HepG2 (cell line): ENCODE measurements at regions not wholly inside any gene's neighbourhood (a gene's known extent, or its start where the extent isn't known, plus 50 kb on each side); places are given as distances from the start of the nearest gene placed in this dataset.

Experiments used
- ATAC-seq: fragments of 200-7000 bp; cut with Tn5 transposase; 3 replicates; pipeline ENCODE4 v1.9.1; 2020; ENCODE audit warnings: mild to moderate bottlenecking, moderate library complexity
- BruUV-seq: library from RNA; stranded (reverse); fragments of 400-500 nt; replicated peaks from 2 replicates; lab custom pipeline; 2021; lab: Mats Ljungman, UMichigan
- CTCF ChIA-PET: fragments of 300-600 bp; formaldehyde crosslinking; extraction: SDS; loops from one replicate; lab custom pipeline; 2021; ENCODE audit warnings: low total read pairs, inconsistent platforms, low intra/inter-chr PET ratio; lab: Yijun Ruan, JAX
- POLR2A ChIA-PET: fragments of 350-600 bp; sonication (Branson Sonifier 250); formaldehyde crosslinking; loops from one replicate; lab custom pipeline; 2020; ENCODE audit warnings: antibody characterized with exemption, inconsistent platforms; lab: Yijun Ruan, JAX
- DNase-seq: peaks from one replicate; pipeline ENCODE4 v3.0.0-alpha.2; 2015; ENCODE audit warnings: low spot score
- FAIRE-seq: peaks from 3 replicates; lab custom pipeline; 2011; peaks lifted over from hg19 to GRCh38; lab: Jason Lieb, UNC
- H2AFZ ChIP-seq: one replicate; pipeline ENCODE4 v1.6.1; 2011; ENCODE audit warnings: low read length, inconsistent platforms
- H3K27ac ChIP-seq: fragments of 300-600 bp; 3 replicates; pipeline ENCODE4 v1.8.0; 2011; ENCODE audit warnings: mixed run types, mild to moderate bottlenecking, mixed read lengths, low read length, inconsistent platforms; ENCODE audit not compliant: insufficient read depth; ENCODE audit errors: extremely low read length
- H3K27me3 ChIP-seq, 2 experiments: fragments of 200-600 bp in 1 of 2; 2 replicates in 1 of 2; 3 replicates in 1 of 2; pipeline versions ENCODE4 v1.6.0 to v1.8.0; 2011; ENCODE audit warnings: low read length in 2 of 2, mild to moderate bottlenecking in 2 of 2, moderate library complexity in 2 of 2, inconsistent platforms in 1 of 2; ENCODE audit not compliant: insufficient read depth in 2 of 2, control insufficient read depth in 1 of 2
- H3K36me3 ChIP-seq, 2 experiments: fragments of 200-600 bp in 1 of 2; replicated peaks in 1 of 2; 2 replicates in 1 of 2; 3 replicates in 1 of 2; pipeline versions ENCODE4 v1.5.1 to v1.8.0; 2011; ENCODE audit warnings: low read length in 2 of 2, inconsistent platforms in 1 of 2; ENCODE audit not compliant: insufficient read depth in 2 of 2, control insufficient read depth in 1 of 2
- H3K4me1 ChIP-seq: 2 replicates; pipeline ENCODE4 v1.5.1; 2012; ENCODE audit warnings: low read length, inconsistent platforms; ENCODE audit not compliant: insufficient read depth
- H3K4me2 ChIP-seq: 2 replicates; pipeline ENCODE4 v1.6.0; 2011; ENCODE audit warnings: low read depth, low read length, inconsistent platforms
- H3K4me3 ChIP-seq, 3 experiments: fragments of 200-600 bp in 1 of 3; sonication (generic), shearing (Covaris generic) in 1 of 3; replicated peaks in 1 of 3; 2 replicates each; pipeline ENCODE4 v1.5.1; 2011 to 2016; ENCODE audit warnings: low read length in 3 of 3, inconsistent platforms in 2 of 3, low read depth in 2 of 3, mild to moderate bottlenecking in 2 of 3, control low read depth in 1 of 3, mixed read lengths in 1 of 3; ENCODE audit not compliant: insufficient read depth in 1 of 3
- H3K79me2 ChIP-seq: one replicate; pipeline ENCODE4 v1.6.1; 2011; ENCODE audit warnings: low read length, inconsistent platforms; ENCODE audit not compliant: insufficient read depth
- H3K9ac ChIP-seq: 2 replicates; pipeline ENCODE4 v1.6.0; 2011; ENCODE audit warnings: mild to moderate bottlenecking, low read depth, low read length, inconsistent platforms; ENCODE audit not compliant: insufficient read depth
- H3K9me3 ChIP-seq: 2 replicates; pipeline ENCODE4 v1.5.1; 2012; ENCODE audit warnings: mild to moderate bottlenecking, low read length
- H4K20me1 ChIP-seq: 2 replicates; pipeline ENCODE4 v1.6.0; 2011; ENCODE audit warnings: inconsistent platforms, mild to moderate bottlenecking, low read length, moderate library complexity; ENCODE audit not compliant: insufficient read depth
- HOXA3 ChIP-seq: sonication (generic); formaldehyde crosslinking; IDR thresholded peaks from 2 replicates; pipeline ENCODE4 v1.5.0; 2020; ENCODE audit warnings: missing genetic modification reagents
- POGK ChIP-seq: sonication (generic); formaldehyde crosslinking; conservative IDR thresholded peaks from 2 replicates; pipeline ENCODE4 v1.8.0; 2022; ENCODE audit warnings: mild to moderate bottlenecking, moderate library complexity, missing genetic modification reagents
- SKIL ChIP-seq: sonication (generic); formaldehyde crosslinking; IDR thresholded peaks from 2 replicates; pipeline ENCODE4 v1.8.0; 2022; ENCODE audit warnings: missing genetic modification reagents, mild to moderate bottlenecking, moderate library complexity, borderline replicate concordance
- ZNF382 ChIP-seq: sonication (generic); formaldehyde crosslinking; IDR thresholded peaks from 2 replicates; pipeline ENCODE4 v1.5.0; 2020; ENCODE audit warnings: missing genetic modification reagents, mild to moderate bottlenecking, borderline replicate concordance
- WGBS: methylation state at CpG from one replicate; pipeline ENCODE4 v1.1.6; 2017; ENCODE audit warnings: low lambda C conversion rate; 5-methylcytosine and 5-hydroxymethylcytosine counted together
- in situ Hi-C: cut with HindIII; loops from 2 replicates; pipeline ENCODE4 v1.10.0; 2017; ENCODE audit warnings: low pct_unique_long_range_greater_than_20kb; ENCODE audit not compliant: extremely low pct_ligation_motif_present
- intact Hi-C: fragments of 100-400 bp; cut with micrococcal nuclease; formaldehyde crosslinking; loops from one replicate; pipeline ENCODE4 v1.10.0; 2022; ENCODE audit not compliant: unreplicated experiment
- TF ChIP-seq, protein P1 (sequence below): sonication (generic); formaldehyde crosslinking; IDR thresholded peaks from 2 replicates; pipeline ENCODE4 v1.5.1; 2020; ENCODE audit warnings: missing genetic modification reagents, mild to moderate bottlenecking, borderline replicate concordance
- TF ChIP-seq, protein P2 (sequence below): sonication (generic); formaldehyde crosslinking; IDR thresholded peaks from 2 replicates; pipeline ENCODE4 v1.4.0; 2020; ENCODE audit warnings: low read depth, missing genetic modification reagents

DNA sequence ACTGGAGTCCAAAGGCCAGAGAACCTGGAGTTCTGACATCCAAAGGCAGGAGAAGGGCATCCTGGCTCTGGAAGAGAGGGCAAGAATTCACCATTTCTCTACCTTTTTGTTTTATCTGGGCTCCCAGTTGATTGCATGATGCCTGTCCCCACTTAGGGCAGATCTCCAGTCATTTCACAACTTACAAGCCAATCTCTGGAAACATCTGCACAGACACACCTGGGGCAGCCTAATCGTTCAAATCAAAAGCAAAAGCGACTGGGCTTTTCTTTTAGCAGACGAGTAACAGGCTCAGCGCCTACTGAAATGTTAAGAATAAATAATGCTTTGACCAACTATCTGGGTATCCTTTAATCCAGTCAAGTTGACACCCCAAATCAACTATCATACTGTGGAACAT, 136.0 kb upstream of the NPY2R start (continued):
- no peak for TF ChIP-seq POGK (CRISPR knock-in tag)
- TF ChIP-seq, protein P1, sequence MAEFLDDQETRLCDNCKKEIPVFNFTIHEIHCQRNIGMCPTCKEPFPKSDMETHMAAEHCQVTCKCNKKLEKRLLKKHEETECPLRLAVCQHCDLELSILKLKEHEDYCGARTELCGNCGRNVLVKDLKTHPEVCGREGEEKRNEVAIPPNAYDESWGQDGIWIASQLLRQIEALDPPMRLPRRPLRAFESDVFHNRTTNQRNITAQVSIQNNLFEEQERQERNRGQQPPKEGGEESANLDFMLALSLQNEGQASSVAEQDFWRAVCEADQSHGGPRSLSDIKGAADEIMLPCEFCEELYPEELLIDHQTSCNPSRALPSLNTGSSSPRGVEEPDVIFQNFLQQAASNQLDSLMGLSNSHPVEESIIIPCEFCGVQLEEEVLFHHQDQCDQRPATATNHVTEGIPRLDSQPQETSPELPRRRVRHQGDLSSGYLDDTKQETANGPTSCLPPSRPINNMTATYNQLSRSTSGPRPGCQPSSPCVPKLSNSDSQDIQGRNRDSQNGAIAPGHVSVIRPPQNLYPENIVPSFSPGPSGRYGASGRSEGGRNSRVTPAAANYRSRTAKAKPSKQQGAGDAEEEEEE (CRISPR knock-in tag), result no peak

DNA sequence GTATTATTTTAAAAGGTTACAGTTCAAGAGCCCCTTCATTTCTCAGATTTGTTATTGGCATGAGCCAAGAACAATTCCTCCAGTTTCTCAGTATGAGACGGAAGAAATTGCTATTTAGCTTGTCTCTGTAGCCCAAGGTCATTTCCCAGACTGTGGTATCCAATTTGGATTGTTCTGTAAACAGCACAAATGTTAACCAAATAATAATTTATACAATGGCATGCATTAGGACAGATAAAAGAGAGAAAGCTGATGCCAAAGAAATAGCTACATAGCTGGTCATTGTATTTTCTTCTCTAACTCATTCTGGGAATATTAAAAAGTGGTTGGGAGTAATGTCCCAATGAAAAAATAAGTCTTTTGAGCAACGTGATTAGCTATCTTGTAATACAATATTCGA, 134.6 kb upstream of the NPY2R start:
- Histone ChIP-seq H3K27me3 (no peaks in the 10 kb centered on the region), H3K4me2 (no peak overlapping the region), H3K36me3 (no peaks in the 10 kb centered on the region), H3K9ac (no peak overlapping the region), H3K4me3 (no peak overlapping the region), H2AFZ (no peak overlapping the region), H4K20me1 (no peaks in the 10 kb centered on the region), H3K9me3 (no peaks in the 10 kb centered on the region), H3K79me2 (no peaks in the 10 kb centered on the region), H3K4me1 (no peaks in the 10 kb centered on the region), H3K27ac (no peak overlapping the region)
- no peak for DNase-seq
- no peak for ATAC-seq
- intact Hi-C loops, result no loop called here
- POLR2A ChIA-PET, result no interaction called here
- CTCF ChIA-PET, result no interaction called here
- FAIRE-seq, result no peak
- no TSS peak for BruUV-seq
- WGBS, result 4% methylated on average over 3 of the region's 3 CpGs
- in situ Hi-C loops, result no loop called here
- TF ChIP-seq SKIL (no peak), ZNF382 (CRISPR knock-in tag) (no peak), HOXA3 (CRISPR knock-in tag) (no peak)
- TF ChIP-seq, protein P2, sequence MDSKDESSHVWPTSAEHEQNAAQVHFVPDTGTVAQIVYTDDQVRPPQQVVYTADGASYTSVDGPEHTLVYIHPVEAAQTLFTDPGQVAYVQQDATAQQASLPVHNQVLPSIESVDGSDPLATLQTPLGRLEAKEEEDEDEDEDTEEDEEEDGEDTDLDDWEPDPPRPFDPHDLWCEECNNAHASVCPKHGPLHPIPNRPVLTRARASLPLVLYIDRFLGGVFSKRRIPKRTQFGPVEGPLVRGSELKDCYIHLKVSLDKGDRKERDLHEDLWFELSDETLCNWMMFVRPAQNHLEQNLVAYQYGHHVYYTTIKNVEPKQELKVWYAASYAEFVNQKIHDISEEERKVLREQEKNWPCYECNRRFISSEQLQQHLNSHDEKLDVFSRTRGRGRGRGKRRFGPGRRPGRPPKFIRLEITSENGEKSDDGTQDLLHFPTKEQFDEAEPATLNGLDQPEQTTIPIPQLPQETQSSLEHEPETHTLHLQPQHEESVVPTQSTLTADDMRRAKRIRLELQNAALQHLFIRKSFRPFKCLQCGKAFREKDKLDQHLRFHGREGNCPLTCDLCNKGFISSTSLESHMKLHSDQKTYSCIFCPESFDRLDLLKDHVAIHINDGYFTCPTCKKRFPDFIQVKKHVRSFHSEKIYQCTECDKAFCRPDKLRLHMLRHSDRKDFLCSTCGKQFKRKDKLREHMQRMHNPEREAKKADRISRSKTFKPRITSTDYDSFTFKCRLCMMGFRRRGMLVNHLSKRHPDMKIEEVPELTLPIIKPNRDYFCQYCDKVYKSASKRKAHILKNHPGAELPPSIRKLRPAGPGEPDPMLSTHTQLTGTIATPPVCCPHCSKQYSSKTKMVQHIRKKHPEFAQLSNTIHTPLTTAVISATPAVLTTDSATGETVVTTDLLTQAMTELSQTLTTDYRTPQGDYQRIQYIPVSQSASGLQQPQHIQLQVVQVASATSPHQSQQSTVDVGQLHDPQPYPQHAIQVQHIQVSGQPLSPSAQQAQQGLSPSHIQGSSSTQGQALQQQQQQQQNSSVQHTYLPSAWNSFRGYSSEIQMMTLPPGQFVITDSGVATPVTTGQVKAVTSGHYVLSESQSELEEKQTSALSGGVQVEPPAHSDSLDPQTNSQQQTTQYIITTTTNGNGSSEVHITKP, result no peak
